Hematopoietic multipotent progenitor cell treated with erythropoietin and hydrocortisone succinate and interleukin-3 and kit ligand, for 4 days (in vitro differentiated cells): ENCODE measurements at regions not wholly inside any gene's neighbourhood (a gene's known extent, or its start where the extent isn't known, plus 50 kb on each side); places are given as distances from the start of the nearest gene placed in this dataset.
"Not testable (repeated sequence)": the region's sequence is repeated elsewhere in the genome, so short reads cannot be mapped to it uniquely, and the experiment has no call there.

Experiments used
- DNase-seq: peaks from one replicate; pipeline ENCODE4 v3.0.0-alpha.2; 2015

GRCh38 chr14:105711841-105712460, 185.6 kb downstream of the TMEM121 start:
- peak; percentile 26 for DNase-seq

GRCh38 chr14:105712670-105713069, 186.3 kb downstream of the TMEM121 start:
- DNase-seq, result not testable (repeated sequence)

- not testable (repeated sequence) for DNase-seq
Observed at GRCh38 chr14:105713160-105713559, 186.8 kb downstream of the TMEM121 start.

GRCh38 chr14:105713836-105714235, 187.5 kb downstream of the TMEM121 start:
- not testable (repeated sequence) for DNase-seq

GRCh38 chr14:105718787-105719186, 192.4 kb downstream of the TMEM121 start:
- not testable (repeated sequence) for DNase-seq

- not testable (repeated sequence) for DNase-seq
Observed at GRCh38 chr14:105720106-105720505, 193.7 kb downstream of the TMEM121 start.

- not testable (repeated sequence) for DNase-seq
Observed at GRCh38 chr14:105720852-105721601, 194.6 kb downstream of the TMEM121 start.

- not testable (repeated sequence) for DNase-seq
Observed at GRCh38 chr14:105721602-105721970, 195.2 kb downstream of the TMEM121 start.

GRCh38 chr14:105721996-105722709, 195.8 kb downstream of the TMEM121 start:
- not testable (repeated sequence) for DNase-seq

- DNase-seq, result not testable (repeated sequence)
Observed at GRCh38 chr14:105723271-105723670, 196.9 kb downstream of the TMEM121 start.

GRCh38 chr14:105723776-105724175, 197.4 kb downstream of the TMEM121 start:
- not testable (repeated sequence) for DNase-seq

- not testable (repeated sequence) for DNase-seq
Observed at GRCh38 chr14:105729825-105730368, 203.5 kb downstream of the TMEM121 start.

GRCh38 chr14:105730731-105731130, 204.3 kb downstream of the TMEM121 start:
- DNase-seq, result not testable (repeated sequence)

GRCh38 chr14:105731221-105731985, 205.0 kb downstream of the TMEM121 start:
- DNase-seq, result not testable (repeated sequence)

- DNase-seq, result no peak
Observed at GRCh38 chr14:105733081-105734065, 207.0 kb downstream of the TMEM121 start.

GRCh38 chr14:105734241-105734640, 207.9 kb downstream of the TMEM121 start:
- not testable (repeated sequence) for DNase-seq

GRCh38 chr14:105736331-105736730, 209.9 kb downstream of the TMEM121 start:
- not testable (repeated sequence) for DNase-seq

- DNase-seq, result no peak
Observed at GRCh38 chr14:105737504-105738246, 211.3 kb downstream of the TMEM121 start.

- no peak for DNase-seq
Observed at GRCh38 chr14:105738638-105739037, 212.3 kb downstream of the TMEM121 start.

- DNase-seq, result no peak
Observed at GRCh38 chr14:105739331-105740102, 213.1 kb downstream of the TMEM121 start.
